ENCODE measurements at regions not wholly inside any gene's neighbourhood (a gene's known extent, or its start where the extent isn't known, plus 50 kb on each side); places are given as distances from the start of the nearest gene placed in this dataset.

DNA sequence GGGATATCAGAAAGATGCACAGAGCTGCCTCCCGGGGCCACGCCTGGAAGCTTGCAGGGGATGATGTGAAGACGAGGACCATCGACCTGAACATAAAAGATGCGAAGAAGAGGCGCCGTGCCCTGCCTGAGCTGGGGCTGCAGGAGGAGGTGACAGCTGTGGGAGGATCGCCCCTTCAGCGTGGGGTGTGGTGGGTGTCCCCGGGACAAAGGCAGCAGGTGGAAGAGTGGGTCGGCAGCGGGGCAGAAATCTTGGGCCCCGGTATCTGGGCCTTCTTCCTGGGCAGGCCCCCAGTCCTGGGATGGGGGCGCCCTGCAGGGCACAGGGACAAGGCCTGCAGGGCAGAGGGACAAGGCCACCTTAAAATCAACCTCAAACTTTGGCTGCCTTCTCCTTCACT, 134.9 kb downstream of the OR13A1 start:
- ATAC-seq, result no peak

DNA sequence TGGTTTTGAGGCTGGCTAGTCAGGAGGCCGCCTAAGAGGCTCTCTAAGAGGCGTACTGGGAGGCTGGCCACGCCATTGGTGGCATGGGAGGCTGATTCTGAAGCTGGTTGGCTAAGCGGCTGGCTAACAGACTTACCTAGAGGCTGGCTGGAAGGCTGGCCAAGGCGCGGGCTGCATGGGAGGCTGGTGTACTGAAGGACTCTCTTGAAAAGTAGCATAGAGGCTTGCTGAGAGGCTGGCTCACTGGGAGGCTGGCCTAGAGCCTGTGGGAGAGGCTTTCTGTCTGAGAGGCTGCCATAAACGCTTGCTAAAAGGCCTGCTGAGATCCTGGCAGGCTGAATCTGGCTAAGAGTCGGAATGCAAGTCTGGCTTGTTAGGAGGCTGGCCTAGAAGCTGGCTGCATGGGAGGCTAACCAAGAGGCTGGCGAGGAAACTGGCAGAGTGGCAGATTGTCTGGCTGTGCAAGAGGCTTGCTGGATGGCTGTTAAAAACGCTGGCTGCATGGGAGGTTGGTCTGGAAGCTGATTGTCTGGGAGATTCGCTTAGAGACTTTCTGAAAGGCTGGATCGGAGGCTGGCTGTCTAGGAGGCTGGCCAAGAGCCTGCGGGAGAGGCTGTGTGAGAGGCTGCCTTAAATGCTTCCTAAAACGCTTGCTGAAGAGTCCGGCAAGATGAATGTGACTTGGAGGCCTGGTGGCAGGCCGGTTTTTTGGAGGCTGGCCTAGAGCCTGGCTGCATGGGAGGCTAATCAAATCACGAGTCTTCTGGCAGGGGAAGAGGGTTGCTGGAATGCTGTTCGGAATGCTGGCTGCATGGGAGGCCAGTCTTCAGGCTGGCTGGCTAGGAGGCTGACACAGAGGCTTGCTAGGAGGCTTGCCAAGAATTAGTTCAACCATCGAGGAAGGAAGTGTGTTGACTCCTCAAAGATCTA, 134.2 kb downstream of the OR13A1 start:
- peak; percentile 55; the same call in 2 of the 3 replicates for ATAC-seq
- TF ChIP-seq ZNF8 (CRISPR knock-in tag; IDR thresholded peaks at IDR 0.05) (no peak), ESRRG (CRISPR knock-in tag; IDR thresholded peaks at IDR 0.05) (no peak), OSR1 (CRISPR knock-in tag; IDR thresholded peaks at IDR 0.05) (no peak), ISL1 (CRISPR knock-in tag; IDR thresholded peaks at IDR 0.05) (no peak), TCF4 (CRISPR knock-in tag; IDR thresholded peaks at IDR 0.05; ENCODE audit: borderline replicate concordance) (no peak), ZNF70 (CRISPR knock-in tag; IDR thresholded peaks at IDR 0.05) (no peak), ZC3H10 (CRISPR knock-in tag; IDR thresholded peaks at IDR 0.05) (no peak), SNAI2 (CRISPR knock-in tag; IDR thresholded peaks at IDR 0.05) (no peak), ZFP3 (CRISPR knock-in tag; IDR thresholded peaks at IDR 0.05) (no peak)
- TF ChIP-seq, protein P1, sequence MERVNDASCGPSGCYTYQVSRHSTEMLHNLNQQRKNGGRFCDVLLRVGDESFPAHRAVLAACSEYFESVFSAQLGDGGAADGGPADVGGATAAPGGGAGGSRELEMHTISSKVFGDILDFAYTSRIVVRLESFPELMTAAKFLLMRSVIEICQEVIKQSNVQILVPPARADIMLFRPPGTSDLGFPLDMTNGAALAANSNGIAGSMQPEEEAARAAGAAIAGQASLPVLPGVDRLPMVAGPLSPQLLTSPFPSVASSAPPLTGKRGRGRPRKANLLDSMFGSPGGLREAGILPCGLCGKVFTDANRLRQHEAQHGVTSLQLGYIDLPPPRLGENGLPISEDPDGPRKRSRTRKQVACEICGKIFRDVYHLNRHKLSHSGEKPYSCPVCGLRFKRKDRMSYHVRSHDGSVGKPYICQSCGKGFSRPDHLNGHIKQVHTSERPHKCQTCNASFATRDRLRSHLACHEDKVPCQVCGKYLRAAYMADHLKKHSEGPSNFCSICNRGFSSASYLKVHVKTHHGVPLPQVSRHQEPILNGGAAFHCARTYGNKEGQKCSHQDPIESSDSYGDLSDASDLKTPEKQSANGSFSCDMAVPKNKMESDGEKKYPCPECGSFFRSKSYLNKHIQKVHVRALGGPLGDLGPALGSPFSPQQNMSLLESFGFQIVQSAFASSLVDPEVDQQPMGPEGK (CRISPR knock-in tag; IDR thresholded peaks at IDR 0.05; ENCODE audit: borderline replicate concordance), result no peak

More for the DNA sequence above, 134.9 kb downstream of the OR13A1 start:
- TF ChIP-seq SNAI2 (CRISPR knock-in tag; IDR thresholded peaks at IDR 0.05), result no peak
- no peak for TF ChIP-seq TCF4 (CRISPR knock-in tag; IDR thresholded peaks at IDR 0.05; ENCODE audit: borderline replicate concordance)
- no peak for TF ChIP-seq CSDC2 (CRISPR knock-in tag; IDR thresholded peaks at IDR 0.05)
- TF ChIP-seq, protein P2, sequence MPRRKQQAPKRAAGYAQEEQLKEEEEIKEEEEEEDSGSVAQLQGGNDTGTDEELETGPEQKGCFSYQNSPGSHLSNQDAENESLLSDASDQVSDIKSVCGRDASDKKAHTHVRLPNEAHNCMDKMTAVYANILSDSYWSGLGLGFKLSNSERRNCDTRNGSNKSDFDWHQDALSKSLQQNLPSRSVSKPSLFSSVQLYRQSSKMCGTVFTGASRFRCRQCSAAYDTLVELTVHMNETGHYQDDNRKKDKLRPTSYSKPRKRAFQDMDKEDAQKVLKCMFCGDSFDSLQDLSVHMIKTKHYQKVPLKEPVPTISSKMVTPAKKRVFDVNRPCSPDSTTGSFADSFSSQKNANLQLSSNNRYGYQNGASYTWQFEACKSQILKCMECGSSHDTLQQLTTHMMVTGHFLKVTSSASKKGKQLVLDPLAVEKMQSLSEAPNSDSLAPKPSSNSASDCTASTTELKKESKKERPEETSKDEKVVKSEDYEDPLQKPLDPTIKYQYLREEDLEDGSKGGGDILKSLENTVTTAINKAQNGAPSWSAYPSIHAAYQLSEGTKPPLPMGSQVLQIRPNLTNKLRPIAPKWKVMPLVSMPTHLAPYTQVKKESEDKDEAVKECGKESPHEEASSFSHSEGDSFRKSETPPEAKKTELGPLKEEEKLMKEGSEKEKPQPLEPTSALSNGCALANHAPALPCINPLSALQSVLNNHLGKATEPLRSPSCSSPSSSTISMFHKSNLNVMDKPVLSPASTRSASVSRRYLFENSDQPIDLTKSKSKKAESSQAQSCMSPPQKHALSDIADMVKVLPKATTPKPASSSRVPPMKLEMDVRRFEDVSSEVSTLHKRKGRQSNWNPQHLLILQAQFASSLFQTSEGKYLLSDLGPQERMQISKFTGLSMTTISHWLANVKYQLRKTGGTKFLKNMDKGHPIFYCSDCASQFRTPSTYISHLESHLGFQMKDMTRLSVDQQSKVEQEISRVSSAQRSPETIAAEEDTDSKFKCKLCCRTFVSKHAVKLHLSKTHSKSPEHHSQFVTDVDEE (CRISPR knock-in tag; IDR thresholded peaks at IDR 0.05), result no peak
- no peak for TF ChIP-seq ARNTL (CRISPR knock-in tag; IDR thresholded peaks at IDR 0.05; ENCODE audit: borderline replicate concordance, low read depth)
- TF ChIP-seq ISL1 (CRISPR knock-in tag; IDR thresholded peaks at IDR 0.05), result no peak

DNA sequence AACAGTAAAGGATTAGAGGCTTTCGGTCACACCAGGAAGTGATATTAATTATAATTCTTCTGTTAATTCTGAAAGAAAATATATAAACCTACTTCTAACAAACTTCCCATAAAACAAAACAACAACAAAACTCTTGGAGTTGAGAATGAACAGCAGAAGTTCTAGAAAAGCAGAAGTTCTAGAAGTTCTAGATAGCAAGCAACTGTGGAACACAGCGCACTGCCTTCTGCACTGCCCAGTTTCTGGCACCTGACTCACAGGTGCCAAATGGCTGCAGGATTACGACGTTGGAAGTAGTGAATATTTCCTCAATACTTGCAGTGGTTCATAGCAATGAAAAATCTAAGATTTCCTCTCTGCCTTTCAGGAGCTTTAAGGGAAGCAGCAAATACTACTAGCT, 132.2 kb downstream of the OR13A1 start:
- TF ChIP-seq CSDC2 (CRISPR knock-in tag; IDR thresholded peaks at IDR 0.05) (no peak), ESRRG (CRISPR knock-in tag; IDR thresholded peaks at IDR 0.05) (no peak), OSR1 (CRISPR knock-in tag; IDR thresholded peaks at IDR 0.05) (no peak)

DNA sequence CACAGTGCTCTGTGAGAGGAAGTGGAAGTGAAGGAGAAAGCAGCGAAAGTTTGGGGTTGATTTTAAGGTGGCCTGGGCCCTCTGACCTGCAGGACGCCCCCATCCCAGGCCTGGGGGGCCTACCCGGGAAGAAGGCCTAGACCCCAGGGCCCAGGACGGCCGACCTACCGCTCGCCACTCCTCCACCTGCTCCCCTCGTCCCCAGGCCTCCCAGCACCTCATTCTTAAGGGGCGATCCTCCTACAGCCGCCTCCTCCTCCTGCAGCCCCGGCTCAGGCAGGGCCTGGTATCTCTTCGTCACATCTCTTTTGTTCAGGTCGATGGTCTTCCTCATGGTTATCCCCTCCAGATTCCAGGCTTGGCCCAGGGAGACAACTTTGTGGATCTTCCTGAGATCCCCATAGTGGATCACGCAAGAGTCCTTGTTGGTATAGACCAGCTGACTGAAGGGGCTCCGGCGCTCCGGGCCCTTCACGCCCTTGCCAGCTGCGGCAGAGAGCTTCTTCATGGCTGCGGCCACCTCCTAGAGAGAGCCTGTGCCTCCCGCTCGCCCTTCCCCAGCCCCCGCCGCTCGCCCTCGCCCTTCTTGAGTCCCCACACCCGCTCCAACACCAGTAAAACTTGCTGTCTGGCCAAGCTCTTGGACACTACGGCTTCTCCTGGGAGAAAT, 117.5 kb downstream of the OR13A1 start:
- TF ChIP-seq, protein P3, sequence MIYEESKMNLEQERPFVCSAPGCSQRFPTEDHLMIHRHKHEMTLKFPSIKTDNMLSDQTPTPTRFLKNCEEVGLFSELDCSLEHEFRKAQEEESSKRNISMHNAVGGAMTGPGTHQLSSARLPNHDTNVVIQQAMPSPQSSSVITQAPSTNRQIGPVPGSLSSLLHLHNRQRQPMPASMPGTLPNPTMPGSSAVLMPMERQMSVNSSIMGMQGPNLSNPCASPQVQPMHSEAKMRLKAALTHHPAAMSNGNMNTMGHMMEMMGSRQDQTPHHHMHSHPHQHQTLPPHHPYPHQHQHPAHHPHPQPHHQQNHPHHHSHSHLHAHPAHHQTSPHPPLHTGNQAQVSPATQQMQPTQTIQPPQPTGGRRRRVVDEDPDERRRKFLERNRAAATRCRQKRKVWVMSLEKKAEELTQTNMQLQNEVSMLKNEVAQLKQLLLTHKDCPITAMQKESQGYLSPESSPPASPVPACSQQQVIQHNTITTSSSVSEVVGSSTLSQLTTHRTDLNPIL (CRISPR knock-in tag; IDR thresholded peaks at IDR 0.05; ENCODE audit: low read depth), result no peak
- TF ChIP-seq ZNF70 (CRISPR knock-in tag; IDR thresholded peaks at IDR 0.05) (no peak), ZFP3 (CRISPR knock-in tag; IDR thresholded peaks at IDR 0.05) (no peak), ZC3H10 (CRISPR knock-in tag; IDR thresholded peaks at IDR 0.05) (no peak), GLIS3 (CRISPR knock-in tag; IDR thresholded peaks at IDR 0.05) (no peak), ISL1 (CRISPR knock-in tag; IDR thresholded peaks at IDR 0.05) (no peak), OSR1 (CRISPR knock-in tag; IDR thresholded peaks at IDR 0.05) (no peak)
- TF ChIP-seq, protein P4, sequence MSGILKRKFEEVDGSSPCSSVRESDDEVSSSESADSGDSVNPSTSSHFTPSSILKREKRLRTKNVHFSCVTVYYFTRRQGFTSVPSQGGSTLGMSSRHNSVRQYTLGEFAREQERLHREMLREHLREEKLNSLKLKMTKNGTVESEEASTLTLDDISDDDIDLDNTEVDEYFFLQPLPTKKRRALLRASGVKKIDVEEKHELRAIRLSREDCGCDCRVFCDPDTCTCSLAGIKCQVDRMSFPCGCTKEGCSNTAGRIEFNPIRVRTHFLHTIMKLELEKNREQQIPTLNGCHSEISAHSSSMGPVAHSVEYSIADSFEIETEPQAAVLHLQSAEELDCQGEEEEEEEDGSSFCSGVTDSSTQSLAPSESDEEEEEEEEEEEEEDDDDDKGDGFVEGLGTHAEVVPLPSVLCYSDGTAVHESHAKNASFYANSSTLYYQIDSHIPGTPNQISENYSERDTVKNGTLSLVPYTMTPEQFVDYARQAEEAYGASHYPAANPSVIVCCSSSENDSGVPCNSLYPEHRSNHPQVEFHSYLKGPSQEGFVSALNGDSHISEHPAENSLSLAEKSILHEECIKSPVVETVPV (CRISPR knock-in tag; IDR thresholded peaks at IDR 0.05), result no peak
- TF ChIP-seq, protein P2 (CRISPR knock-in tag; IDR thresholded peaks at IDR 0.05), result no peak
- TF ChIP-seq, protein P5, sequence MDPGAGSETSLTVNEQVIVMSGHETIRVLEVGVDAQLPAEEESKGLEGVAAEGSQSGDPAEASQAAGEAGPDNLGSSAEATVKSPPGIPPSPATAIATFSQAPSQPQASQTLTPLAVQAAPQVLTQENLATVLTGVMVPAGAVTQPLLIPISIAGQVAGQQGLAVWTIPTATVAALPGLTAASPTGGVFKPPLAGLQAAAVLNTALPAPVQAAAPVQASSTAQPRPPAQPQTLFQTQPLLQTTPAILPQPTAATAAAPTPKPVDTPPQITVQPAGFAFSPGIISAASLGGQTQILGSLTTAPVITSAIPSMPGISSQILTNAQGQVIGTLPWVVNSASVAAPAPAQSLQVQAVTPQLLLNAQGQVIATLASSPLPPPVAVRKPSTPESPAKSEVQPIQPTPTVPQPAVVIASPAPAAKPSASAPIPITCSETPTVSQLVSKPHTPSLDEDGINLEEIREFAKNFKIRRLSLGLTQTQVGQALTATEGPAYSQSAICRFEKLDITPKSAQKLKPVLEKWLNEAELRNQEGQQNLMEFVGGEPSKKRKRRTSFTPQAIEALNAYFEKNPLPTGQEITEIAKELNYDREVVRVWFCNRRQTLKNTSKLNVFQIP (CRISPR knock-in tag; IDR thresholded peaks at IDR 0.05; ENCODE audit: borderline replicate concordance, low read depth), result no peak
- no peak for ATAC-seq

More for the DNA sequence above, 132.2 kb downstream of the OR13A1 start:
- ATAC-seq, result no peak
